ENCODE measurements at regions not wholly inside any gene's neighbourhood (a gene's known extent, or its start where the extent isn't known, plus 50 kb on each side); places are given as distances from the start of the nearest gene placed in this dataset.

GRCh38 chr17:51407576-51407975, 147.2 kb downstream of the UTP18 start:
- WGBS (ENCODE audit: insufficient coverage, insufficient replicate concordance, low lambda C conversion rate, missing lambda C conversion rate), result 7% methylated on average over 5 of the region's 5 CpGs
- intact Hi-C loops (cut with micrococcal nuclease; ENCODE audit: unreplicated experiment) (no loop called here), in situ Hi-C loops (cut with MboI) (no loop called here)
- TF ChIP-seq ZBTB11 (CRISPR knock-in tag; IDR thresholded peaks at IDR 0.05) (no peak), ATF7 (IDR thresholded peaks at IDR 0.05; ENCODE audit: low read depth) (no peak), POLR2AphosphoS2 (IDR thresholded peaks at IDR 0.05; ENCODE audit: low read depth, low read length) (no peak)
- no peak overlapping the region for H2AFZ ChIP-seq (ENCODE audit: control insufficient read depth, low read depth, low read length)
- H3K27me3 ChIP-seq (replicated peaks in 1 of 2; ENCODE audit: control insufficient read depth in 2 of 2, insufficient read depth in 2 of 2, low read length in 1 of 2), result no peaks in the 10 kb centered on the region; a peak in 2 of 4 replicates
- no peak overlapping the region for H3K4me2 ChIP-seq (ENCODE audit: control insufficient read depth, insufficient read depth)
- CTCF ChIA-PET, result no interaction called here
- no peaks in the 10 kb centered on the region for H3K79me2 ChIP-seq (ENCODE audit: control insufficient read depth, insufficient read depth, low read length)
- POLR2A ChIA-PET, result no interaction called here
- H3K27ac ChIP-seq (ENCODE audit: control insufficient read depth, insufficient read depth), result no peak overlapping the region
- no peak for DNase-seq (ENCODE audit: low read depth, low spot score)
- no peaks in the 10 kb centered on the region for H3K36me3 ChIP-seq (ENCODE audit: control insufficient read depth in 2 of 2, insufficient read depth in 2 of 2, low read length in 1 of 2)
- H3K4me1 ChIP-seq (ENCODE audit: control insufficient read depth, insufficient read depth, low read length), result no peaks in the 10 kb centered on the region
- no peak overlapping the region for H3K9ac ChIP-seq (ENCODE audit: control insufficient read depth, insufficient read depth, low read length)
- H3K4me3 ChIP-seq, result no peak overlapping the region
- FAIRE-seq, result no peak
- no peak for ATAC-seq
- RAD21 ChIA-PET (ENCODE audit: unreplicated experiment), result no interaction called here
- no TSS peak for BruUV-seq (replicated peaks)
- H4K20me1 ChIP-seq (ENCODE audit: control insufficient read depth, insufficient read depth), result no peaks in the 10 kb centered on the region
- no peaks in the 10 kb centered on the region for H3K9me3 ChIP-seq (replicated peaks; ENCODE audit: control insufficient read depth, insufficient read depth, low read length)
- SMC1A ChIA-PET (ENCODE audit: uncharacterized antibody, unreplicated experiment), result no interaction called here

- no peaks in the 10 kb centered on the region for H4K20me1 ChIP-seq (ENCODE audit: control insufficient read depth, insufficient read depth)
- H3K27me3 ChIP-seq (replicated peaks in 1 of 2; ENCODE audit: control insufficient read depth in 2 of 2, insufficient read depth in 2 of 2, low read length in 1 of 2), result no peaks in the 10 kb centered on the region
- ATAC-seq (no peak), FAIRE-seq (no peak), DNase-seq (ENCODE audit: low read depth, low spot score) (no peak)
- WGBS (ENCODE audit: insufficient coverage, insufficient replicate concordance, low lambda C conversion rate, missing lambda C conversion rate), result 0% methylated on average over 2 of the region's 2 CpGs
- in situ Hi-C loops (cut with MboI) (no loop called here), intact Hi-C loops (cut with micrococcal nuclease; ENCODE audit: unreplicated experiment) (no loop called here)
- ChIA-PET RAD21 (ENCODE audit: unreplicated experiment) (no interaction called here), CTCF (interaction anchor here (0.7 to 1.6 kb wide), 2 partner anchors 48 to 117 kb away, joined by 4 to 6 read pairs; no protein-coding TSS in a partner anchor), POLR2A (no interaction called here), SMC1A (ENCODE audit: uncharacterized antibody, unreplicated experiment) (no interaction called here)
- BruUV-seq (replicated peaks), result no TSS peak
- H3K27ac ChIP-seq (ENCODE audit: control insufficient read depth, insufficient read depth), result no peak overlapping the region
- TF ChIP-seq PML (IDR thresholded peaks at IDR 0.05; ENCODE audit: low read length) (no peak), FOXK2 (IDR thresholded peaks at IDR 0.05) (no peak), ATF3 (IDR thresholded peaks at IDR 0.05; ENCODE audit: borderline replicate concordance, extremely low read depth, low read depth, low read length) (no peak), PBX3 (IDR thresholded peaks at IDR 0.05; ENCODE audit: insufficient replicate concordance, low read depth, low read length) (no peak), NFYB (IDR thresholded peaks at IDR 0.05; ENCODE audit: insufficient read depth, low read depth, low read length) (no peak), STAT1 (conservative IDR thresholded peaks at IDR 0.05) (no peak), IRF3 (IDR thresholded peaks at IDR 0.05) (no peak), HDGF (IDR thresholded peaks at IDR 0.05) (no peak)
- no peaks in the 10 kb centered on the region for H3K4me1 ChIP-seq (ENCODE audit: control insufficient read depth, insufficient read depth, low read length)
- H3K36me3 ChIP-seq (ENCODE audit: control insufficient read depth in 2 of 2, insufficient read depth in 2 of 2, low read length in 1 of 2), result no peaks in the 10 kb centered on the region
- no peak overlapping the region for H3K4me2 ChIP-seq (ENCODE audit: control insufficient read depth, insufficient read depth)
- H3K9me3 ChIP-seq (replicated peaks; ENCODE audit: control insufficient read depth, insufficient read depth, low read length), result no peaks in the 10 kb centered on the region
- H3K79me2 ChIP-seq (ENCODE audit: control insufficient read depth, insufficient read depth, low read length), result no peaks in the 10 kb centered on the region
- H3K9ac ChIP-seq (ENCODE audit: control insufficient read depth, insufficient read depth, low read length), result no peak overlapping the region
- H3K4me3 ChIP-seq, result no peak overlapping the region
- no peak overlapping the region for H2AFZ ChIP-seq (ENCODE audit: control insufficient read depth, low read depth, low read length)
Observed at GRCh38 chr17:51419476-51419875, 159.1 kb downstream of the UTP18 start.

Data from GM12878 (cell line).